ENCODE measurements at regions not wholly inside any gene's neighbourhood (a gene's known extent, or its start where the extent isn't known, plus 50 kb on each side); places are given as distances from the start of the nearest gene placed in this dataset.

DNA sequence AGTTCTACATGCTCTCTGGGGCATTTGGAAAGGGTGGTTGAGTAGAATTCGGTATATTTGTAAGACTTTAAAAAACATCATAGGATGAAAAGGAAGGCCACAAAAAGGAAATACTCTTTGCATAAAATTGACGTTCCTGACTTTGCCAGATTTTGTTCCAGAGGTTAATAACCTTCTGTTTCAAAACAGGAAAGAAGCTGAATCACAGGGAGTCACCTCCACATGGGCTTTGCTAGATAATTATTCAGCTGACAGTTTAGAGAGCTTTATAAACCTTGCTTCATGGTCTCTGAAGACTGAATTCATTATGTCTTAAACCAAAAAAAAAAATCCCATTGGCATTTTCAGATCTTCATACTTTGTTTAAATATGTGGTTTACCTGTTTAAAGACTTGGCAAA, 203.7 kb downstream of the SEMA6A start:
- TF ChIP-seq, protein P1, sequence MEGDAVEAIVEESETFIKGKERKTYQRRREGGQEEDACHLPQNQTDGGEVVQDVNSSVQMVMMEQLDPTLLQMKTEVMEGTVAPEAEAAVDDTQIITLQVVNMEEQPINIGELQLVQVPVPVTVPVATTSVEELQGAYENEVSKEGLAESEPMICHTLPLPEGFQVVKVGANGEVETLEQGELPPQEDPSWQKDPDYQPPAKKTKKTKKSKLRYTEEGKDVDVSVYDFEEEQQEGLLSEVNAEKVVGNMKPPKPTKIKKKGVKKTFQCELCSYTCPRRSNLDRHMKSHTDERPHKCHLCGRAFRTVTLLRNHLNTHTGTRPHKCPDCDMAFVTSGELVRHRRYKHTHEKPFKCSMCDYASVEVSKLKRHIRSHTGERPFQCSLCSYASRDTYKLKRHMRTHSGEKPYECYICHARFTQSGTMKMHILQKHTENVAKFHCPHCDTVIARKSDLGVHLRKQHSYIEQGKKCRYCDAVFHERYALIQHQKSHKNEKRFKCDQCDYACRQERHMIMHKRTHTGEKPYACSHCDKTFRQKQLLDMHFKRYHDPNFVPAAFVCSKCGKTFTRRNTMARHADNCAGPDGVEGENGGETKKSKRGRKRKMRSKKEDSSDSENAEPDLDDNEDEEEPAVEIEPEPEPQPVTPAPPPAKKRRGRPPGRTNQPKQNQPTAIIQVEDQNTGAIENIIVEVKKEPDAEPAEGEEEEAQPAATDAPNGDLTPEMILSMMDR (IDR thresholded peaks at IDR 0.05; ENCODE audit: insufficient read depth, low read length) = no peak
- TF ChIP-seq, protein P2, sequence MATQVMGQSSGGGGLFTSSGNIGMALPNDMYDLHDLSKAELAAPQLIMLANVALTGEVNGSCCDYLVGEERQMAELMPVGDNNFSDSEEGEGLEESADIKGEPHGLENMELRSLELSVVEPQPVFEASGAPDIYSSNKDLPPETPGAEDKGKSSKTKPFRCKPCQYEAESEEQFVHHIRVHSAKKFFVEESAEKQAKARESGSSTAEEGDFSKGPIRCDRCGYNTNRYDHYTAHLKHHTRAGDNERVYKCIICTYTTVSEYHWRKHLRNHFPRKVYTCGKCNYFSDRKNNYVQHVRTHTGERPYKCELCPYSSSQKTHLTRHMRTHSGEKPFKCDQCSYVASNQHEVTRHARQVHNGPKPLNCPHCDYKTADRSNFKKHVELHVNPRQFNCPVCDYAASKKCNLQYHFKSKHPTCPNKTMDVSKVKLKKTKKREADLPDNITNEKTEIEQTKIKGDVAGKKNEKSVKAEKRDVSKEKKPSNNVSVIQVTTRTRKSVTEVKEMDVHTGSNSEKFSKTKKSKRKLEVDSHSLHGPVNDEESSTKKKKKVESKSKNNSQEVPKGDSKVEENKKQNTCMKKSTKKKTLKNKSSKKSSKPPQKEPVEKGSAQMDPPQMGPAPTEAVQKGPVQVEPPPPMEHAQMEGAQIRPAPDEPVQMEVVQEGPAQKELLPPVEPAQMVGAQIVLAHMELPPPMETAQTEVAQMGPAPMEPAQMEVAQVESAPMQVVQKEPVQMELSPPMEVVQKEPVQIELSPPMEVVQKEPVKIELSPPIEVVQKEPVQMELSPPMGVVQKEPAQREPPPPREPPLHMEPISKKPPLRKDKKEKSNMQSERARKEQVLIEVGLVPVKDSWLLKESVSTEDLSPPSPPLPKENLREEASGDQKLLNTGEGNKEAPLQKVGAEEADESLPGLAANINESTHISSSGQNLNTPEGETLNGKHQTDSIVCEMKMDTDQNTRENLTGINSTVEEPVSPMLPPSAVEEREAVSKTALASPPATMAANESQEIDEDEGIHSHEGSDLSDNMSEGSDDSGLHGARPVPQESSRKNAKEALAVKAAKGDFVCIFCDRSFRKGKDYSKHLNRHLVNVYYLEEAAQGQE (IDR thresholded peaks at IDR 0.05; ENCODE audit: insufficient replicate concordance, low read depth) = no peak

Measured in HL-60 (cell line).